Hypothalamus (tissue), 51 donors: ENCODE measurements at regions not wholly inside any gene's neighbourhood (a gene's known extent, or its start where the extent isn't known, plus 50 kb on each side); places are given as distances from the start of the nearest gene placed in this dataset.
"Not testable (repeated sequence)": the region's sequence is repeated elsewhere in the genome, so short reads cannot be mapped to it uniquely, and the experiment has no call there.

ENCODE experiments used
- DNase-seq, 51 donors: peaks; one replicate each; lab custom pipeline; 2025; lab: John Stamatoyannopoulos, UW

DNA sequence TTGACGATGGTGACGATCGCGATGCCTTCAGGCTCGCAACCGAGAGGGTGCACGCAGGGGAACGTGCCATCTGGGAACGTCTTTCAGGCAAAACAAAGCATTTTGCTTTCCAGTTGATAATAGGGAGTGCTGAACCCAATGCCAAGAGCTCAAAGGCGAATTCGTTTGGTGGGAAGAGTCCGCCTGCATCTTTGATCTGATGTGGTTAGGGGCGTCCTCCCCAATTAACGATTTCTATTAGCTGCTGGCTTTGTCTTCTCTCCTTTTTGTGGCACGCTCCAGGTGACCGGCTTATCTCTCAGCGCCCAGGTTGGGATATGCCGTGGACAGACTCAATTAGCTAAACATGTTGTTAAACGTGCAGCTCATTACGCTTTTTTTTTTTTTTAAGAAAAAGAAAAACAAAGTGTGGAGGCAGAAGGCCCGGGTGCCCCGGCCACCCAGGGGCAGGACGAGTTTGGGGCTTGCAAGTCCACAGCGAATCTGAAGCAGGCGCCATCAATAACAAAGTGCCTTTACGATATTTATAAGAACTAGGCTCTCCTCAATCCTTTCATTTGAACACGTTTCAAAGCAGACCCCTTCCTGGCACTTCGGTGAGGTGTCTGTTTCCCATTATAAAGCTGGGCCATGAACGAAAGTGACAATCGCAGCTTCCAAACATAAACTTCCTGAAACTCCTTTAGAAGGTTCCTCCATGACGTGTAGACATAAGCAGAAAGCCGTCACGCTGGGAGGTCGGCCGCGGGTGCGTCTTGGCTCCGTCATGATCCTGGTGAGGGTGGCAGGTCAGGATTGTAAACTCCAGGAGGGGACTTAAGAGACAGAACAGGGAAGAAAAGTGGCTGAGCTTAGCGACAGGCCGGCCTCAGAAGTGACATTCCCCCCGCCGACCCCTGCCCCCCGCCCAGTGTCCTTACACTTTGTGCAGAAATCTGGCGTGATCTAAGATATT lies 155.3 kb downstream of the LAT start:
- not testable (repeated sequence) for DNase-seq

DNA sequence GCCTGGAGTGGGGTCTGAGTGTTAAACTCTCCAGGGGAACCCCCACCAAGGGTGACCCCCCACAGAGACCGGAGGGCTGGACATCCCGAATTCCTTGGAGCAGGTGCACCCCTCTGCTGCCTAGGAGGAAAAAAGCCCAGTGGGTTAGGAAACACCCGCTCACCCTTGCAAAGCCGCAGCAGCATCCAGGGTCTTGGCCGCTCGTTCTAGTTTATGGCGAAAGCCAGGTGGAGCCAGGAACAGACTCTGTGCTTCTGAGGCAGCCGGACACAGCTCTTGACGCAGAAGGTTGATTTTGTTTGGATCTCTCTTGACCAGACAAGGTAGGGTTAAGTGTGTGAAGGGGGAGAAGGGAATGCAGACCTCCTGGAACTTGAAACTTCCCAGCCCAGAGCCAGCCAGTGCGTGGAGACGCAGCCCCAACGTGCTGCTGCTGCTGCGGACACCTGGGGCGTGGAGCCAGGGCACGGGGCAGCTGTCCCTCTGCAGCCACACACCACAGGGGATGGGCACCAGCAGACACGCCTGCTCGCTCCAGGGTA lies 154.5 kb downstream of the LAT start:
- DNase-seq: no peak

DNA sequence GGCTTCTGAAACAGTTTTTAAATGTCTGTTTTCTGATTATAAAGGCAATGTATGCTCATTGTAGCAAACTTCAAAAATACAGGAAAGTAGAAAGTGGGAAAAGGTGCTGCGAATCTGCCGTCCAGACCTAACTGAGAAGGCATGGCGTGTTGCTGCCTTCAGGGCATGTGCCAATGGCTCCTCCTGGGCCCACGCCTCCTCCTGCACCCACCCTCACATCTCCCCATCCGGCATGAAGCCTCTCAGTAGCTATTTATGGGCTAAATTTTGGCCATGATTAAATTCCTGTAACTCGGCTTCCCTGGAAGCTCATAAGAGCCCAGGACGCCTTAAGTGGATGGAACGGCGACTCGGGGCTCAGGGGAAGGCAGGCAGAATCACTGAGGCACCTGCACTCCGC lies 153.8 kb downstream of the LAT start:
- not testable (repeated sequence) for DNase-seq

DNA sequence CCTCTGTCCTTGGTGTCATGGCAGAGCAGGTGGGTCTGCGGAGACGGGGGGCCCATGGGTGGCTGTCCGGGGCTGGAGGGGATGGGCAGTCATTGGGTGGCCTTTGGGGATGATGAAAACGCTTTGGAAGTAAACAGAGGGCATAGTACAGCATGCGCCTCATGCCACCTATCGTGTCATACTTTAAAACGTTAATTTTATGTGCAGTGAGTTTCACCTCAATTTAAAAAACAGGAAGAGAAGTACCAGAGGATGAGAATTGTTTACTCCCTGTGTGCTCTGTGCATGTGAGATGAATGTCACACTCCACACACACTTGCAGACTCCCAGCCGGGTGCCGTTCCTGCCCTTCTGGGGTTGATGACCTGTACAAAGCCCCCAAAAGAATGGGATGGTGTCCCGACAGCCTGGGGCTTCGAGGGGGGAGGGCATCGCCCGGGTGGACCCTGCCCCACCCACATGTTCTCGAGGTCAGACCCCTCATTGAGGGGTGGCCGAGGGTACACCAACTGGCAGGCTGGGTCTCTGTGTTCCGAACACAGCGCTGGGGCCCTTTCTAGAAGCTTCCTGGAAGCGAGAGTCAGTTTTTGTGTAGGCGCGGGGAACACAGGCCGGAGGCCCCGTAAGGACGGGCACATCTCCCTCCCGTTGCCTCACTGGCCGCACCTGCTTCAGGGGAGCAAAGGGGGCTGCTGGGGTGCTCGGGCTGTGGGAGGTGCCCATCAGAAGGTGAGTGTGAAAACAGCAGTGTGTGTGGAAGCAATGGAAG lies 153.2 kb downstream of the LAT start:
- DNase-seq: not testable (repeated sequence)

DNA sequence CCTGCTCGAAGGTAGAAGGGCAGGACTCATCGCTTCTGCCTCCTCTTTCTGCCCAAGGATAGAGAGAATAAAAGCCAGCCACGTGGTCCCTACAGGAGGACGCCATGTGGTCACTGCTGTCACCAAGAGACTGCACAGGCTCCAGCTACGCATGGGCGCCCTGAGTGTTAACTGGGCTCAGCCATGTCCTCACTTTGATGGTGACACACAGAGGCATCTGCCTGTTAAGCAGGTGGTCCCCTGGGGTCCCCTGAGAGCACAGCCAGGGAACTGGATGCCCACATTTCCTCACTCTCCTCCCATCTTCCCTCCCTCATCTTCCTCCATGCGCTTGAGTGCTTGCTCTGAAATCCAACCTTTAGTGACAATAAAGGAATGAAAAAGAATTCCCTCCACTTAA lies 152.6 kb downstream of the LAT start:
- not testable (repeated sequence) for DNase-seq

DNA sequence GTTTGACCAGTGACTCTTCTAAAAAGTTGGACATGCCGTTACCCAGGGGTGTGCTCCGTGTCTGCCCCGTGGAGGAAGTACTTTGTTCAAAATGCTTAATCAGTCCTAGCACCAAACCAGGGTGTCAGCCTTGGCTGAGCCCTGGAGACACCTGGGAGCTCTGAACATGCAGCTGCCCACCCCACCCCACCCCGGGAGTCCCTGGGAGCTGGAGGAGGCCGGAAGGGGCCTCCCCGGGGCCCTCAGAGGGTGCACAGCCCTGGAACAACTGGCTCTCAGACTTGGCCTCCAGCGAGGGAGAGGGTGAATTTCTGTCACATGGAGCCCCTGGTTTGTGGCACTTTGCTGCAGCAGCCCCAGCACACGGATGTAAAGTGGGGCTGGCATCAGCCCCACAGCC lies 152.1 kb downstream of the LAT start:
- not testable (repeated sequence) for DNase-seq

DNA sequence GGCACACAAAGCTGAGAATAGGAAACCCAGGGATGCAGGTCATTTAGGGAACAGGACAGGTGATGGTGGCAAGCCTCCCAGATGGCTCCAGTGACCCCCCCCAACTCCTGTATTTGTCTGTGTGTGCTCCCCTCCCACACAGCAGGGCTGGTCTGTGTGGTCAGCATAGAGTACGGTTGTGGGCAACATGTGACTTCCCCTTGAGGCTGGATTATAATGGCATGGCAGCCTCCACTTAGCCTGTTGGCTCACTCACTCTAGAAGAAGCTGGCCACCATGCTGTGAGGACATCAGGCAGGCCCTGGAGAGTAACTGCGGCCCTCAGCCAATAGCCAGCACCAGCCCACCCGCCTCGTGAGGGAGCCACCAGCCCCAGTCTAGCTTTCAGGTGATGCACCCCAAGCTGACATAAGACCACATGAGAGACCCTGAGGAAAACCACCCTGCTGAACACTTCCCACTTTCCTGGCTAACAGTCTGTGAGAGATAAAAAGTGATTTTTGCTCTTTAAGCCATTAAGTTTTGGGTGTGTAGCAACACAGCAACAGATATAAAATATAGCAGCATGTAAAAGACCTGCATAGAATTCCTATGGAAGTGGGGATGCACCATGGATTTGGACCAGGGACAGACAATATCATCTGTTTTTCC lies 151.3 kb downstream of the LAT start:
- DNase-seq: not testable (repeated sequence)

DNA sequence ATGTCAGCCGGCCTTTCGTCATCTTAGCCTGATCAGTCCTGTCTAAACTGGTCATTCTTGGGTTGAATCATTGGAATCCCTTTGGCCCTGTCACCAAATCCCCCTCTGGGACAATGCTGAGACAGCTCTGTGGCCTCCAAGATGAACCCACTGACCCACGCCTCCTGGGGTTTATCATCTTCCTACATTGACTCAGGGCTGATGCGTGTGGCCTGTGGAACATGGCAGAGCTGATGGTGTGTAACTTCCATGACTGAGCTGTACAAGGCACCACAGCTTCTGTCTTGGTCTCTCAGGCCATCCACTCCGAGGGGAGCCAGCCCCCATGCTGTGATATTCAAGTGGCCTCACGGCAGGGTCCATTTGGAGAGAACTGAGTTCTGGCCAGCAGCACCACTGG lies 150.2 kb downstream of the LAT start:
- not testable (repeated sequence) for DNase-seq

DNA sequence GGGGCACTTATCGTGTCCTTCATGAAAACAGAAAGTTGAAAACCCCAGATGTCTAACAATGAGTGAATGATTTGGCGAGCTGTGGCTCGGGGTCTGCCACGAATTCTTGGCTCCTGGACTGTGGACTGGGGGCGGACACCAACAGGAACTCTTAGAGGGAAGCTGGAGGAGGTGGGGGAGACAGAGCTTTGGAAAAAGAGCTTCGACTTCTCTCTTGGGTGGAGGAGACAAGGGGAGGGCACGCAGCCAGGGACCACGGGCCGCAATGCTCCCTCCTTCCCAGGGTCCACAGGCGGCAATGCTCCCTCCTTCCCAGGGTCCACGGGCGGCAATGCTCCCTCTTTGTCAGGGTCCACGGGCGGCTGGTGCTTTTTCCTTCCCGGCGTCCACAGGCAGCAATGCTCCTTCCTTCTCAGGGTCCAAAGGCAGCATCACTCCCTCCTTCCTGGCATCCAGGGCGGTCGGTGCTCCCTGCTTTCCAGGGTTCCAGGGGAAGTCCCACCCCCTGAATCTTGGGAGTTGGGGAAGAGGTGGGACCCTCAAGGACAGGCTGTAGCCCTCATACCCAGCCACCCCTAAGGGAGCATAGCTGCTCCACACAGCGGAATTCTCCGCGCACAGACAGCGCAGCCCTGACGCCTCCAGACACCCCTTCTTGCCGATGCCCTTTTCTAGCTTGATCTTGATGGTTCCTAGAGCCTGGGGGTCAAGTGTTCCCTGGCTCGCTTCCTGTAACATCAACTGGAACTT lies 149.0 kb downstream of the LAT start:
- DNase-seq: not testable (repeated sequence)

DNA sequence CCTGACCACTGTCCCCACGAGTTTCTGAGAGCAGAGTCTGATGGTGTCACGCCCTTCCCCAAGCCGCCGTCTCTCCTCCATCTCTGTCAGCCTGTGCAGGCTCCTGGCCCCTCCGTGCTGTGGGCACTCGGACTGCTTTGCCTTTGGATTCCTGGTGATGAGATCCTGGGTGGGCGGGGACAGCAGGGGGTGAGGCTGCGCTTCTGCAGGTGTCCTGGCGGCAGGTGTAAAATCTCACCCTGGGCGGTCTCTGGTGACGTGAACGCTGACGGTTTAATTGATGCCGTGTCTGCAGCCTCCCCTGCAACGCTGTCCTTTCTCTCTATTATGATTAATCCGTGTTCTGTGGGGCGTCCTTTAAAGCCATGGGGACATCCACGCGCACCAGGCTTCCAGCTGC lies 148.0 kb downstream of the LAT start:
- DNase-seq: not testable (repeated sequence)

DNA sequence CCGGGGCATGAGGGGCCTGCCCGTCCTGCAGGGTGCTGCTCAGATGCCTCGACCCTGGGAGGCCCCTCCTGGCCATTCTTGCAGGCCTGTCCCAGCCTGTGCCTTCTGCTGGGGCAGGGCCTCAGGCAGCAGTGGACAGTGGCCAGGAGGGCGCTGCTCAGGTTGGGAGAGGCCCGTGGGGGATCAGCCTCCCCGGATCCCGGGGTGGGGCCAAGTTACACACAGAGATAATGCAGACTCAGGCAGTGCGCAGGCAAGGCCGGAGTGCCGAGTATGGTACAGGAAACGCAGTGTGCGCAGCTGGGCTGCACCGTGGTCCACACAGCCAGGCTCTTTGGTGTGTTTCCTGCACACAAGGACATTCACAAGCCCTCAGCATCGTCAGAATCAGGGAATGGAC lies 147.6 kb downstream of the LAT start:
- DNase-seq: not testable (repeated sequence)

DNA sequence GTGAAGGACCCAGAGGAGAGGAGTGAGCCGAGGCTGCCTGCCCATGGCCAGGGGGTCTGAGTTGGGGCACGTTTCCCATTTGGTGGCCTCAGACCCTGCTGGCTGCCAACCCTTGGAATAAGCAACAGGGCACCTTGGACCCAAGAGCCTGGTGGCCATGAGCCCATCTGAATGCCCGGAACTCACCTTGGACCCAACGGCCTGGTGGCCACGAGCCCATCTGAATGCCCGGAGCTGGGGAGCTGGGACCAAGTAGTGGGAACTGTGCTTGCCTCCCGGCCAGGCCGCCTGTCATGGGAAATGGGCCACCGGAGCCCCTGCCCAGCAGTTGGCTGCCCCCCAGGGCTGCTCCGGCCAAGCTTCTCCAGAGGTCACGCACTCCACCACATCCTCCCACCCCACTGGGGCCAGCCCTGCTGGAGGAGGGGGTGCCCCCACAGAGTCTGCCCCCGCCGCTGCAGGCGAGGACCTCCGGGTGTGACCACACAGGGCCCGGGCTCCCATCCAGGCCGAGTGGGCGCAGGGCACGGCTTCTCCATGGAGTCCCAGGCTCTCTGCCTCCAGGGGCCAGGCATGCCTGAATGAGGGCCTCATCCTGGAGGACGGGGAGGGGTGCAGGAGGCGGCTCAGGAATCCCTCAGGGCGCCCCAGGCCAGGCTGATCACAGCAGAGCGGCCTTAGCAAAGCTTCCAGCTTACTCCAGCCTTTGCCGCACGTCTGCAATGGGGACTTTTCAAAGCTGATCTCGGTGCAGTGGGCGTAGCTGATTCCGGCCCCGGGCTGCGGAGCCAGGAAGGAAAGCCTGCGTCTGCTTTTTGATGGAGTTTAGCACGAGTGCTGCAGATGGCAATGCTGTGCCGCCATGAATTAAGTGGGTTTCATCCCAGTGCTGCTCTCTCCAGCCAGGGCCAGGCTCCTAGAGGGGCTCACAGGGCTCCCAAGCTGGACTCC lies 146.3 kb downstream of the LAT start:
- peak in 9 of 51 donors; percentile 2 to 40 (median 27) for DNase-seq

DNA sequence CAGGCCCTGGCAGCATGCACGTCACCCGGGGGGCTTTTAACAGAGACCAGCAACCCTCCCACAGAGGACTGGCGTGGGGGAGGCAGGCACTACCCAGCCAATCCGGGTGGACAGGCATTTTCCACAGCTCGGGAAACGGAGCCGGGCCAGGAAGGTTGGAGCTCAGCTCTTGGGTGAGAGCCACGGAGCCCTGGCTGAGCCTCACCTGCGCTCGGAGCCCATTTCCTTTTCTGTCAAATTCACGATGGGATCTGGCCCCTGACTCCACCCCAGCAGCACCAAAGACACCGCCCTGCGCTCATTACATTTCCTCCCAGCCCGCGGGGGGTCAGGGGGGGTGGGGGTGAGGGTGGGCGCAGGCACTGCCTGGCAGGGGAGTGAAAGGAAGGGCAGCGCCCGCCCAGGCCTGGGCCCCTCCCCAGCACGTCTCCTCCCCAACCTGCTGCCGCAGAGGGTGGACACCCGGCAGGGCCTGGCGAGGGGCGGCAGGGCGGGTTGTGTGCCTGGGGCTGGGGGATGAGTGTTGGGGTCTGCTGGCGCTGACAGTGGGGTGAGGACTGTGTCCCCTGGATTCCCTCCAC lies 145.4 kb downstream of the LAT start:
- DNase-seq: not testable (repeated sequence)

DNA sequence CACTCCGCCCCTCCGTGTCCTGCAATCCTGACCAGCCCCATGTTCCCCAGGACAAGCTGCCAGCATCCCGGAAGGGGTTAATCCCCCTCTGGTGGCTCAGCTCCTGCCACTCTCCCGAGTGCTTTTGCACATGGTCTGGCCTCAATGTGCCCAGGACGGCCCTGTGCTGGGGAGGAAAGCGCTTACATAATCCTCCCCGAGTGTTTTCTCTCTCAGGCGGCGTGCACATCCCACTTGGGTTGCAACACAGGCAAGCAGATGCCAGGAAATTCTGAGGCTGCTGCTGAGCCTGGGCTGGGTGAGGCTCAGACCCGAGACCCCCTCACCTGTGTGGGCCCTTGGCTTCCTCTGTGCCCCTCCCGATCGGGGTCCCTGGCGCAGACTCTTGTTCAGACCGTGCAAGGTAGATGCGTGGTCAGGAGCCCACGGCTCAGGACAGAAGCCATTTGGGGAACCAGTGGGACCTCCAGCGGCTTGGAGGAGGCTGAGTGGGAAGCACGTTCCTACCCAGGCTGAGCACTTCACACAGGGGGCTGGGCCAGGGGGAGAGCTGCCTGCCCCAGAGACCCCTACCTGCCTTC lies 144.7 kb downstream of the LAT start:
- peak in 10 of 51 donors; percentile 3 to 48 (median 12) for DNase-seq

DNA sequence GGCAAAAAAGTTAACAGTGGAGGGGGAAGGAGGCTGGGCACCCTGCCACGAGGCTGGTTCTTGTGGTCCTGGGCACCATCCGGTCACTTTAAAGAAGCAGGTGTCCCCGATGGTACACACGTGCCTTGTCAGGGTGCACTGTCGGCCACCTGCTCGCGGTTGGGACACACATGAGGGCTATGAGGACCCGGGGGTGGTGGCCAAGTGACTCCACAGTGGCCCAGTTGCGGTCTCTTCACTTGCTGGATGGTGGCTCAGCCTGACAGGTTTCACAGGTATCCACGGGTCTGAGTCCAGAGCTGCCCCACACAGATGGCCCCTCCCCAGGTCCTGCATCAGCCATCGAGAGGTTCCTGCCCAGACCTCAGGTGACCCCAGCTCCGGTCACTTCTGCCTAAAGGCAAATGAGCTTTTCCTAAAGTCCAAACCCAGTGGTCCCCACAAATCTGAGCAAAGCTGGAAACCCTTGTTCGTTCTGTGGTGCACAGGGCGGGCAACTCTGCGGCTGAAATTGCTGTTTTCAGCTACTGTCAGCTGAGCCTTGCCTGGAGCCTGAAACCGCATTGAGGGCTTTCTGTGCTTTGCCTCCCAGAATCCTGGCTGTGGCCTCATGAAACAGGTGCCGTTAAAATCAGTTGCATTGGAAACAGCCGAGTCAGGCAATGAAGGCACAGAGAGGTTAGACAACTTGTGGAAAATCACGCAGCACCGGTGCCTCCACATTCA lies 144.0 kb downstream of the LAT start:
- not testable (repeated sequence) for DNase-seq

DNA sequence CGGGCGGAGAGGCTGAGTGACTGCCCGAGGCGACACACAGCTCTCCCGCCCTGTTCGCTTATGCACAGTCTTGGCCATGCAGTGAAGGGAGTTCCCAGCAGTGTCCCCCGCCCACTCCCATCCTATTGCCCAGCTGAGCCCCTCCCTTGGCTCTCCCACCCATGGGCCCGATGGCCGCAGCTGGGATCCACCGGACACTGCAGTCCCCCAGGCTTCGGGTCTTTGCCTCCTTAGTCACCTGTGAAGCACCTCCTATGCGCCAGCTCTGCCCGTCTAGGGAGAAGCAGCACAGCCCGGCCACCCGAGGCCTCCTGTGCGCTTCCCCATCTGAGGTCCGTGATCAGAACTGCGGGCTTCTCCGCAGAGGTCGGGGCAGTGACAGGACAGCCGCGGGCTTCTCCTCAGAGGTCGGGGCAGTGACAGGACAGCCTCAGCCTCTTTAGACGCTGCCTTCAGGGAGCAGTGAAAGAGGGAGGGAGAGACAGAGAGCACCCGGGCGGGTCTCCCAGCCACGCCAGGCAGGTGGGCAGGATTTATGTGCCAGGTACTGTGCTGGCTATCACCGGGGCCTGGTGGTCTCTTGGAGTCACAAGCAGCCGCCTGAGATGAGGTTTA lies 143.1 kb downstream of the LAT start:
- DNase-seq: not testable (repeated sequence)

DNA sequence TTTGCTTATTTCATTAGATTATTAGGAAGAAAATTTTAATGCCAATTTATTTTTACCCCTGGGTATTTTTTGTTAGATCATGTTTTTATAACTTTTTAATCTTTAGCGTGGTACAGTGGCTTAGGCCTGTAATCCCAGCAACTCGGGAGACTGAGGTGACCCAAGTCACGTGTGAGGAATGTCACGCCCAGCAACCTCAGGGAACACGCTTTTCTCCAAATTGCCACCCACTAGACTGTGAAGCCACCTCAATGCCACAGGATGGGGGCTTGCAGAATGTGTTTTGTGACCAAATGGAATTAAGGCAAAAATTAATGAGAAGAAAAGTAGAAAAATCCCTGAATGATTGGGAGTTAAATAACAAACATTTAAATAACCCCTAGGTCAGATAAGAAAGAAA lies 141.8 kb downstream of the LAT start:
- DNase-seq: no peak
